HG03139 (cell line): ENCODE measurements at regions not wholly inside any gene's neighbourhood (a gene's known extent, or its start where the extent isn't known, plus 50 kb on each side); places are given as distances from the start of the nearest gene placed in this dataset.

ENCODE experiments used
- ATAC-seq: cut with Tn5 transposase; IDR thresholded peaks from one replicate; pipeline ENCODE4 v1.9.1; 2021; ENCODE audit not compliant: unreplicated experiment

DNA sequence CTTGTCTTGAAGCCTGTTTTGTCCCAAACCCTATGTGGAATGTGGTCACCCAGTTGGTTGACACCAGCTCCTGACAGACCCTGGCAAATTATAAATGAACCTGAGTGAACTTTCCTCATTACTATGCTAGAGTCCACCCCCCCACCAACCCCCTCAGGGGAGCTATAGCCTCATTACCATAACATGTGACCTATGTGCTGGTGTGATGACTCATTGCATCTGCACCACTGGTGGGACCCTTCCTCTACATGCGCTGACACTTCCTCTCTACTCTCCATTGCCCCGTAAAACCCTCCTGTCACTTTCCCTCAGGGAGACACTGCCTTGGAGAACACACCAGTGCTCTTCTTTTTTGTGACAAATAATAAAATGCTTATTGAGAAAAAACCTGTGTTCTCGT lies 105.0 kb upstream of the SESN3 start:
- no peak for ATAC-seq

DNA sequence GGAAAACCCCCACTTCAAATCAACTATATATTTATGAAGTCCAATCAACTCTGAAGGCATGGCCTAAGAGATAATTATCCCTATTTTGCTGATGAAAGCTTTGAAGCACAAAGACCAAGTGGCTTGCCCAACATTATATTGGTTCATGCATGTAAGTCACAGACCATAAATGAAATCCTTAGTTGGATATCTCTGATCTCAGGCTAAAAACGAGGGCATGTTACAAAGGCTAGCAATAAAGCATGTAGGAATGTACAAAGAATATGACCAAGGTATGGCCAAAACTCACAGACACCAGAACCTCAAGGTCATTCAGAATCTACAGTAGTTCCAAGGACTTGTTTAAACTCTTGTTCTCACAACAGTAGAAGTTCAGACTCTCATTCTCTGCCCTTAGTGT lies 100.2 kb upstream of the SESN3 start:
- ATAC-seq: no peak

DNA sequence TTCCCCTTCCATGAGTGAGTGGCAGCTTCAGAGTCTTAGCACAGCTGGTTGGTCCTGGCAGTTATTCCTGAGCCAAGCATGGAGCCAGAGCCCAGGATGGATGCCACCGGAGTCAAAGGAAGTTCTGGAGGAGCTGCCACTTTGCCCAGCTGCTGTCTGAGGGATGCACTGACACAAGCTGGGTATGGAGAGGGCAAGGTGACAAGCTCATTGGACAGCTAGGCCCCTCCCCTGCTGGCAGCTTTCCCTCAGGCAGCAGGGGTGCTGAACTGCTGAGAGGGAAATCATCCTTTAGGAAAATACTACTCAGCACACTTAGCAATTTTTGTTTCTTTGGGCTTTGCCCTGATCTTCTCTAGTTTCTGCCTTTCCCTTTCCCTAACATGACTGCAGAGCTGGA lies 99.3 kb upstream of the SESN3 start:
- ATAC-seq: no peak

DNA sequence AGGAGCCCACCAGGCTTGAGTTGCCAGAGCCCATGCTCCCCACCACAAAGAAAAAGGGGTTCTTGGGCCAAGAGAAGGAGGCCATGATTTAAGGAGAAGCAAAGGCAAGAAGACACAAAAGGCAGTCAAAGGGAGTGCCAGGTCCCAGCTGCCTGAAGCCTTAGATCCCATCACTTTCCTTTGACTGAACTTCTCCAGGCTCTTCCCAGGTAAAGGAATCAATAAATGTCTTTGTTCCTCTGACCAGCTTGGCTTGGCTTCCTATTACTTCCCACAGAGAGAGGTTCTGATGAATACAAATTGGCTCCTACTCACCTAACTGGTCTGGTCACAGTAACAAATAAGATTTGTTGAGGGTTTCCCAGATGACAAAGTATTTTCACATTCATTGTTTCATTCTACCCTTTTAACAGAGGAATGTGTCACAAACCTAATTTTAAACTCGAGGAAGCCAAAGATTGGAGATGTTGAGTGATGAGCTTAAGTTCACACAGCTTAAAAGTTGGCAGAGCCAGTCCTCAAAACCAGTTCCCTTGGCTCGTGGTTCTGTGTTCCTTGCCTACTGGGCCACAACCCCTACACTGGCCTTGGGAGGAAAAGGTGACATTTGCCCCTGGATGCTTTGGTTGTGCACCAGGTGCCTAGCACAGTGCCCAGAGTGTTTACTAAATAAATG lies 96.4 kb upstream of the SESN3 start:
- ATAC-seq: no peak

DNA sequence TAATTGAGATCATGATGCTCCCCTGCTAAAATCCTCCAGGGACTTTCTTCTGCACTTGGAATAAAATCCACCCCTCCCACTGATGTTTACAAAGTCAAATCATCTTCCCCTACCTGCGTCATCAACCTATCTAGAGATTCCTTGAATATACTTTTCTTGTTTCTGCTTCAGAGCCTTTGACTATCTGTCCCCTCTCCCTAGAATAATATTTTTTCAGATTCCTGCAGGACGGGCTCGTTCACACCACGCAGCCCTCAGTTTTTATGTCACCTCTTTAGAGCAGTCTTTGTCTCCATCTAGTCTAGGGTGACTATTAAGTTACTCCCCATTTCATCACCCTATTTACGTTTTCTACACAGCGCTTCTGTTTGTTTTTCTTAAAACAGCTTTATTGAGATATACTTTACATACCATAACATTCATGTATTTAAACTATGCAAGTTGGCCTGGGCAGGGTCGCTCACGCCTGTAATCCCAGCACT lies 94.8 kb upstream of the SESN3 start:
- ATAC-seq: no peak

DNA sequence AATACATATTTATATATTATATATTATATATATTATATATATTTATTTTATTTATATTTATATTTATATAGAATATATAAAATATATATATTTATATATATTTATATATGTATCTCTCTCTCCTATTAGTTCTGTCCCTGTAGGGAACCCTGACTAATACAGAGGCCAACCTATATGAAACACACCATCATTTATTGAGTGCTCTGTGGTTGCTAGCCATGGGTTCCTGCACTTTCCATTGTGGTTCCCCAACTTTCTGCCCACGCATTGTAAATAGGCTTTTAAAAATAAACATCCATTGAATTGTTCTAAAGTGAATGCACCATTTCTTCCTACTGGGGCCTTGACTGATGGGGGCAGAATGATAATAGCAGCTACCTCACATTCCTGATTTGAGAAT lies 93.8 kb upstream of the SESN3 start:
- no peak for ATAC-seq

DNA sequence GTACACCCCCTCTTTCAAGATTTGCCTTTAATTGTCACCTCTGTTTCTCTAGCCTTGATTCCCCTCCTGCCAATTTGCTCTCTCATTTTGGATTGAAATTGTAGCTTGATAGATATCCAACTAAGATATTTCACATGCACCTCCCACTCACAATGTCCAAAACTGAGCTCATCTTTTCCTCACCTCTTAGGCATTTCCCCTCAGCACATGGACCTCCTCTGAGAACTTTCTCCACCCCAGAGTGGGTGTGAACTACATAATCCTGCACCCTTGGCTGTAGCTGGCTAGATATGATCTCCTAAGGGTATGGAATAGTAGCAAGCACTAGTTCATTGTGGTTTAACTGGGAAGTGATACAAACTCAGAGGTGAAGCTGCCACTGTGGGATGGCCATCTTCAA lies 91.5 kb upstream of the SESN3 start:
- ATAC-seq: no peak

DNA sequence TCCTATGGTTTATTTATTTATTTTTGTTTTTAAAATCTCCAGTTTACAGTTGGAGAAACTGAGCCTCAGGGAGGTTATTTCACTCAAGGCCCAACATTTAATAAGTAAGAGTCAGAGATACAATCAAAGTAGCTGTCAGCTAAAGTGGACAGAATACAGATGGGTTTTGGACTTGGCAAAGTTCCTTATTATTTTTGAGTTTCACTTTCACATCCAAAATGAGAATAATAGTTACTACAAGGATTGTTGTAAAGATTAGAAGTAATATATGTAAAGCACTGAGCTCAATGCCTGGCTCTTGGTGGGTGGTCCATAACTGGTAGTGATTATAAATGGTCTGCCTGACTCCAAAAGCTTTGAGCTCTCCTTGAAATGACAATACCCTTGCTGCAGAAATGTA lies 87.5 kb upstream of the SESN3 start:
- no peak for ATAC-seq

DNA sequence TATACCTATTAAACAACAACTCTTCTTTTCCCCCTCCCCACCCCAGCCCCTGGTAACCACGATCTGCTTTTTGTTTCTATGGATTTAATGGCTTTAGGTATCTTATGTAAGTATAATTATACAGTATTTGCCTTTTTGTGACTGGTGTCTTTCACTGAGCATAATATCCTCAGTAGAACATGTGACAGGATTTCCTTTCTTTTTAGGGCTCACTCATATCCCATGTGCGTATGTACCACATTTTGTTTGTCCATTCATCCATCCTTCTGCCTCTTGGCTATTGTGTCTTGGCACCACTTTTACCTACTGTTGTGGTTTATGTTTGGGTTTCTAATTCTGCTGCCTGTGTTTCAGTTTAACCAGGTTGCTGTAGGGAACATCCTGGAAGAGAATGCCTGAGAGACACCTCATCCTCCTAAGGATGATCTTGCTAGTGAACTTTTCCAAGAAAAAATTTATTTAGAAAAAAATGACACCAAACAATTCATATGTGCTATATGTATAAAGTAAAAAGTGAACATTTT lies 77.6 kb upstream of the SESN3 start:
- ATAC-seq: no peak

DNA sequence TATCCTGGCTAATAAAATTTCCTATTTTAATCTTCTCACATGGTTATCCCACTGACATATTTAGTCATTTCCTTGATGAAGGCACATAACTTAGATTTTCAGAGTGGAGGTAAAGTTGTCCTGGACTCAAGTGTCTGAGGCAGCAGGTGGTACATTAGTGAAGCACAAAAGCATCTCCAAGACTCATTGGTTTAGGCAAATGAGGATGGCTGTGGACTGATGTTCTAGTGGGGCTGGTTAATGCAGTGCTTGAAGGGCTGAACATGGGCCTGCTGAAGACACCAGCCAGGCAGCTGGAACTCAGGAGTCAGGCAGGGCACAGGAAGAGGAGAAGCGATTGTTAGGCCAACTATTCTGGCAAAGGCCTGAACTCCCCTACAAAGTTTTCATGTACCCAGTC lies 76.3 kb upstream of the SESN3 start:
- no peak for ATAC-seq

DNA sequence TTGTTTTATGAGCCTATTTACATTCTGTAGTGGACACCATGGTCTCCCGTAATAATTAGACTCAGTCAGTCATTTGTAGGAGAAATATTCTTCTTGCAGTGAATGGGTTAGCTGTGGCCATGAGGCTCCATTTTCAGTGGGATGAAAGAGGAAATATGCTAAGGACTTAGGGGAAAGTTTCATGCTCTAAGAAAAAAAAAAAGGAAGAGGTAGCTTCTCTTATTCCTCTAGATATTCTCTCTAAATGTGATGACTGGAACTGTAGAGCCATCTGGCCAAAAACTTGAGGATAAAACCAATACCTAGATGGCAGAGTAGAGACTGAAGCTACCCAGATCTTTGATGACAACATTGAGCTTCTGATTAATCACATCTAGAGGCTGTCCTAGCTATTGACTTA lies 75.8 kb upstream of the SESN3 start:
- ATAC-seq: no peak

DNA sequence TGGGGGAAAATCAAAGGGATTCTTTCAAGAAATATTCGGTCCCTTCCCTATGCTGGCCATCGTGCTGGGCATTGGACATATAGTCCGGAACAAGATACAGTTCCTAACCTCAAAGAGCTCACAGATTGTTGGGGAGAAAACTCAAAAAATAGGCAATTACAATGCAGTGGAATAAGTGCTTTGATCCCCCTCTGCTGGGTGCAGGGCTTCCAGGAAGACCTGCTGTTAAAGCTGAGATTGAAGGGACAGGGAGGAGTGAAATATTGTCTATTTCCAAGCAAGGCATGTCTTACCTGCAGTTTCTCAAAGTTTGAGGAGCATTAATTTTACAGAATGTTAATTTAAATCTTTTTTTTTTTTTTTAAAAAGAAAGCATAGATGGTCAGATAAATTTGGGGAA lies 75.1 kb upstream of the SESN3 start:
- ATAC-seq: no peak

DNA sequence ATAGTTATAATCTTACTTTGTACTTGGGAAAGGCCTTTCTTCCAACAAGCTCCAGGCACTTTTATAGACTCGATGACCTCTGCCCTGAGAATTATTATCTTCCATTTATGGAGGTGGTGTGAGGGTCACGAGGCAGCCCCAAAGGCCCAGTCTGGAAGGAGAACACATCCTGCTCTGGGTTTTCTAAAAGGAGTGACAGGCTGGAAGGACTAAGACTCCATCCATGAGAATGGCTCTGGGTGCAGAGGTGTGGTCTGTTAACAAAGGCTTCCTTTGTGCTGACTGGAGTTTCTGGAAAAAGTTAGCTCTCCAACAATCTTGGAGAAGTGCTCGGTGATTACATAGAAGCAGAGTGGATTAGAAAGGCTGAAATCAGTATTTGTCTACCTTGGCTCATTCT lies 74.7 kb upstream of the SESN3 start:
- no peak for ATAC-seq

DNA sequence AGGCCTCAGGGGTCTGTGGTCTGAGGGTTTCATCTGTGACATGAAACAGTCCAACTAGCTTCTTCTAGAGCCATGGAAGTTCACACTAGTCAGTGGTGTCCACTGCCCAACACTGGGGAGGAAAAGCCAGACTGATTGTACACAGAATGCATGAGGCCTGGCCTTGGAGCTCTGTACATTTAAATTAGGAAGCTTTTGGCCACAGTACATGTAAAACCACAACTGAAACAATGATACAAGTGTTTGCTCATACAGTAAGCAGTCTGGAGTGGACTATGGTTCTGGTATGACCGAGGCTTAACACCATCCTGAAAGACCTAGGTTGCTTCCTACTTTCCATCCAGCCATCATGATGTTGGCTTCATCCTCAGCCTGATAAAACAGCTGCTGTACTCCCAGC lies 73.8 kb upstream of the SESN3 start:
- no peak for ATAC-seq

DNA sequence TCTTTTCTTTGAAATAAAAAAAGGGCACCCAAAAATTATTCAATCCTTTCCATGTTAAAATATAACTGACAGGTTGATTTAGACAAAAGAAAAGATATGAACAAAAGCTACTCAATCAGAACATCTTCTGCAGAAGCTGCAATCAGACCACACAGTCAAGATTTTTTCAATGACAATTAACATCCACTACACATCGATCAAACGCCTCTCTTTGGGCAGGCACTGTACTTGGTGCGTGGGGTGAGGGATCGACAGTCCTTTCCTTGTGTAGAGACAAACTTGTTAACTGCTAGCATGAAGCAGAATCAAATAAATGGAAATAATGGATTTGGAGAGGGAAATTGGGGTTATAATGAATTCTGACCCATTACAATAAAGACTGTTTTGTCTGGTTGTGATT lies 71.2 kb upstream of the SESN3 start:
- no peak for ATAC-seq

DNA sequence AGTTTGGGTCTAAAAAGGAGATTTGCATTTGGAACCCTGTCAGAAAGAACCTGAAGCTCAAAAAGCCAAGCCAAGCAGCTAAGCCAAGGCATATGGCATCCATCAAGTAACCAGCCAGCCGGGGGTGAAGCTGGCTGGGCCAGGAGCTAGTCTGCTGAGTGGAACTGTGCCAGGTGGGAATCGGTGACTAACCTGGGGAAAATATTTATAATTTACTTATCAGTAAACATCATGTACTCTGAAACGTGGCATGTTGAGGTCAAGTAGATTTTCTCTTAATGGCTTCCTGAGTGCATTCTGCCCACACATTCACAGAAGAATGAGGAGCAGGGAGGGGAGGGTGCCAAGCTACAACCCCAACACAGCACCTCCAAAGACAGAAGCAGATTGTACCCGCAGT lies 70.5 kb upstream of the SESN3 start:
- ATAC-seq: no peak

DNA sequence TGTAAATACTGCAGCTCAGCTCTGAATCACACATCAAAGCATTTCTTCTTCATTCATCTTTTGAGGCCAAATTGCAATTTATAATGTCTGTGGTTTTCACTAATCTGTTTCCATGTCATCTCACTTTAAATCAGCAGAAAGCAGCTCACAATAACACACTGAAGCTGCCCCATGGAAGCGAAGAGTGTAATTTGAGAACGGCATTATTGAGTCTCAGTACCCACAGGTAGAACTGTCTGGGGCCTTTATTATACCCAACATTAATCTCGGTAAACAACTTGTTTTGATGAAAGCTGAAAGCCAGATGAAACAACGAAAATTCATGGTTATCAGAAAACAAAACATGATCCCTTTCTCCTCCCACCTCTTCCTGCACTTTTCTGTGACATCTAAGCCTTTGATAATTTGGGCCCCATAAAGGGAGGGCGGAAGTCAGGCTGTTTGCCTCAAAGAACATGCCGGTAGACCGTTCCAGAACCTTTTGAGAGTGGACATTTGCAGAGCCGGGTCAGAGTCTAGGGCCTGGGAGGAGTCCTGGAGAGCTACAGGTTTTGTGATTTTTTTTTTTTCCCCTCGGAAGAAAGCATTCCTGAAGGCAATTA lies 68.2 kb upstream of the SESN3 start:
- no peak for ATAC-seq

DNA sequence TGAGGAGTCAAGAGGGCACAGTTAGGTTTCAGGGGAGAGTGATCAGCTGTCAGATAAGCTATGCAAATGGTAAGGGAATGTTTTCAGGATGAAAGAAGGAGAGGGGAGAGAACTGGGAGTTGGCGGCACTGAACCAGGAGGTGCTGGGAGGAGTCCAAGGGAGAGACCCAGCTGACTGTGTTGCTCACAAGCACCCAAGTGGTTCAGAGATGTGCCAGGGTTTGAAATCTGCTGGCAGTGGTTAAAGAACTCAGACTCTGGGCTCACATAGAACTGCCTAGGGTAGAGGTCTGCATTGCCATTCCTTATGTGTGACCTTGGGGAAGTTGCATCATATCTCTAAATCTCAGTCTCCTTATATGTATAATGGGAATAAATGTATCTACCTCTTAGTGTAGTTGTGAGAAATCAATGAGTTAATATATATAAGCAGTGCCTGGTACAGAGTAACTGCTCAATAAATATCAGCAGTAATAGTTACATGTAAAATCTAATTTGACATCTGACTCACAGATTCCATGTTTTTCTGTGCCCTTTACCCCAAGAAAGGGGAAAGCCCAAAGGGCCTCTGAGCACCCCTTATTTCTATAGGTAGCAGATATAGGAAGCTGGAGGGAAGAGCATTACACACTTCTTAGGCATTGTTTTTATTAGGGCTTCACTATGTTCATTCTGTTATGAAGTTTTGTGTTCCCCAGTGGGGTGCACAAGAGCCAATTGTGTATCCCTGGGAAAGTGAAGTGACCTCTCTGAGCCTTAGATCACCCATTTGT lies 66.9 kb upstream of the SESN3 start:
- ATAC-seq: no peak

DNA sequence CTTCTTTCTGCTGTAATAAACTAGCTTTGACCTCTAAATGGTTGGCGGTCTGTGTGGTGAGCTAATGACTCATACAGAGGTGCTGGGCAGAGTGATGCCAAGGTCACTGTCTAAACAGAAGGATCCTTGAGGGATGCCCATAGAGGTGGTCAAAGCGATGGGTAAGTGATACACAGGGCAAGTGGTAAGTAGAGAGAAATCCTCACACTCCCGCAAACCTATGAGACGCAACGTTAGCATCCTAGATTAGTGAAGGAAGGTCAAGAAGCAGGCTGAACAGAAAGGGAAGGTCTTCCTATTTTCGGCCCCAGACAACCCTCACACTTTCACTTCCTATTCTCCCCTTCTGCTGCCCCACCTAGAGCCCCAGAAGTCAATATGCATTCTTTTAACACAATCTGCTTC lies 65.6 kb upstream of the SESN3 start:
- peak; percentile 92 for ATAC-seq

DNA sequence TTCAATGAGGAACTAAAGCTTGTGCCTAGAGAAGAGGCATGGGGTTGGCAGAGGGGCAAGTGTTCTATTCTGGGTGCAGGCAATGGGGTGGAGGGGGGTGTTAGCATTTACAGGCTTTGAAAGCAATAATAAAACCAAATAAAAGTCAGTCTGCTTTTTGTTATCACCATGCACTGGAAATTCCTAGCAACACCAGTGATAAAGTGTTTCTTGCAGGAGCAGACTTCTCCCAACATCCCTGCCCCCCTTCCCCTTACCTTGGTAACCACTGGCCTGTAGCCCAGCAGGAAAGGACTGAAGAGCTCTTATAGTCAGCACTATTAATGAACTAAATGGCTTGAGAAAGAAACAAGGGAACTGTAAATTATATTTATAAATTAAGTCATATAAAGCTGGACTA lies 65.2 kb upstream of the SESN3 start:
- ATAC-seq: no peak

DNA sequence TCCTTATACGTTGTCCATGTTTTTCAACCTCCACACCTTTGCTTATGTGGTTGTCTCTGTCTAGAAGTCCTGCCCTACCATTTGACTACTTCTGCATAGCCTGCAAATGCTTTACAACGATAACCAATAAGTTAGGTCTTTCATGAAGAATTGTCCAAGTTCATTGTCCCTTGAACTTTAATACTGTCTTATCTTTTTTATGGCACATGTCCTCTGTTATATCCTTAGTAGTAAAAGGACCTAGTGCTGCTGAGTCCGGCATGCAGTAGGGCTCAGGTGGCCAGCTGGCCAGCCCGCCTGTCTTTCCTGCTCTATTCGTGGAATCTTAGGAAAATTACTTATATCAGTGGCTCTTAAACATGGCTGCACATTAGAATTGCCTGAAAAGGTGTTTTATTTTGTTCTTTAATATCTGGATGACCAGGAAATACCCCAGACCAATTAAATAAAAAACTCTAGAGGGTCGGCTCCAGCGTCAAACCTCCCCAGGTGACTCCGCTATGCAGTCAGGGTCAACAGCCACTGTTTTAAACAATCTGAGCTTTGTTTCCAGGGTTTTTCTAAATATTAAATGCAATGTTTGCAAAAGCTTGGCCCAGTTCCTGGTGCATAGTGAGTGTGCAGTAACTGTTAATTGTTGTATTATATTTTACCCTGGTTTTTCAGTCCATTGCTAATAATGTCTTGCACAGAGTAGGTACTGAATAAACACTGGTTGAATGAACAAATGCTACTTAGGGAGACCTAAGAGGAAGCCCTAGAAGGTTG lies 64.6 kb upstream of the SESN3 start:
- no peak for ATAC-seq
